Choroid plexus epithelial cell (primary cell): ENCODE measurements at regions not wholly inside any gene's neighbourhood (a gene's known extent, or its start where the extent isn't known, plus 50 kb on each side); places are given as distances from the start of the nearest gene placed in this dataset.
"Not testable (repeated sequence)": the region's sequence is repeated elsewhere in the genome, so short reads cannot be mapped to it uniquely, and the experiment has no call there.

Experiments
- DNase-seq: peaks from one replicate; pipeline ENCODE4 v3.0.0-alpha.2; 2010; ENCODE audit warnings: low read depth
- H3K4me3 ChIP-seq: 2 replicates; pipeline ENCODE4 v1.5.1; 2011; ENCODE audit warnings: low read depth, mild to moderate bottlenecking, control low read depth, low read length, moderate library complexity
- CTCF ChIP-seq: conservative IDR thresholded peaks from 2 replicates; pipeline ENCODE4 v1.5.1; 2011; ENCODE audit warnings: low read depth, mild to moderate bottlenecking, control low read depth, inconsistent platforms, low read length, moderate library complexity

- DNase-seq: peak; percentile 10
- H3K4me3 ChIP-seq: not testable (repeated sequence)
Measured at GRCh38 chr4:4089716-4090419, 136.9 kb downstream of the OTOP1 start.

GRCh38 chr4:4090720-4091119, 136.0 kb downstream of the OTOP1 start:
- not testable (repeated sequence) for H3K4me3 ChIP-seq, DNase-seq
- TF ChIP-seq CTCF: peak; percentile 15

GRCh38 chr4:4092159-4092558, 134.6 kb downstream of the OTOP1 start:
- DNase-seq, H3K4me3 ChIP-seq: not testable (repeated sequence)

- DNase-seq, H3K4me3 ChIP-seq: not testable (repeated sequence)
Measured at GRCh38 chr4:4099610-4100009, 127.1 kb downstream of the OTOP1 start.

DNA sequence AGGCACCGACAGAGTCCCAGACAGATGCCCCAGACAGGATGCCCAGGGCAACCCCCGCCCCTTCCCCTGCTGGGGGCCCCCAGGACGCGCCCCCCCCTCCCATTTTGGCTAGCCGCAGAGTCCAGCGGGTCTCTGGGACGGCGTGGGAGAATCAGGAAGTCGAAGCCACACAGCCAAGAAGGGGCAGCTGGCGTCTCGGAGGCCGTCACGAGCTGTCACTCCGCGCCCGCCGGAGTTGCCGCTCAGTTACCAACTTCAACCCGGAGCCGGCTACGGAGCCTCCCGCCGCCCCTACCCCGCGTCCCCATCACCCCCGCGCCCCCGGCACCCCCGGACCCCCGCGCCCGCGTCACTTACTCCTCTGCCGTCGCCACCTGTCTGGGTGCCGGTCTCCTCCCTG, 119.8 kb downstream of the OTOP1 start:
- not testable (repeated sequence) for DNase-seq, H3K4me3 ChIP-seq

DNA sequence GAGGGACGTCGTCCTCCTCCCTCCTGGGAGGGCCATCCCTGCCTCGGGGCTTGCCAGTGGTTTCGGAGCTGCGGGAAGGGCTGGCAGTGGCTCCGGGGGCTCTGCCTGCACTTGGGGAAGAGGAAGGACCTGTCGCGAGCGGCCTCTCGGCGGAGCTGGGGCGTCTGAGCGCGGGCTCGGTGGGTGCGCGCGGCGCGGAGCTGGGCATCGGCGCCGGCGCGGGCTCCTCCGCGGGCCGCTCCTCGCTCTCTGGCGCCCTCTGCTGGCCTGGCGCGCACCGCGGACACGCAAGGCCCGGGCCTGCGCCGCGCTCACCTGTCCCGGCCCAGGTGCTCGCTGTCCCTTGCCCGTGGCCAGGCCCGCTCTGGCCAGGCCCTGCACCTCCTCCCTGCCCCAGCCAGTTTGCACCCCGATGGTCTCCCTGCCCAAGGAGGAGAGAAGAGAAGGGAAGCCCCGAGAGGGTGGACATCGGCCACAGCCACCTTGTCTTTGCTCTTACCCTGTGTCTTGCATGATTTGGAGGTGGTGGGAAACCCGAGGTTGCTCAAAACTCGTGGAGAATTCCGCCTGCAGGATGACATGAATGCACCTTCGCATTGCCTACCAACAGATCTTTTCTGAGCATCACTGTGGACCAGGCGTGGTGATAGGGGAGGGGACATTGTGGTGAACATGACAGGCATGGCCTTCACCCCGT, 119.2 kb downstream of the OTOP1 start:
- H3K4me3 ChIP-seq: peak overlapping the region; percentile 28
- DNase-seq: peak; percentile 24
- TF ChIP-seq CTCF: peak; percentile 30

GRCh38 chr4:4115381-4115780, 111.3 kb downstream of the OTOP1 start:
- not testable (repeated sequence) for DNase-seq

DNA sequence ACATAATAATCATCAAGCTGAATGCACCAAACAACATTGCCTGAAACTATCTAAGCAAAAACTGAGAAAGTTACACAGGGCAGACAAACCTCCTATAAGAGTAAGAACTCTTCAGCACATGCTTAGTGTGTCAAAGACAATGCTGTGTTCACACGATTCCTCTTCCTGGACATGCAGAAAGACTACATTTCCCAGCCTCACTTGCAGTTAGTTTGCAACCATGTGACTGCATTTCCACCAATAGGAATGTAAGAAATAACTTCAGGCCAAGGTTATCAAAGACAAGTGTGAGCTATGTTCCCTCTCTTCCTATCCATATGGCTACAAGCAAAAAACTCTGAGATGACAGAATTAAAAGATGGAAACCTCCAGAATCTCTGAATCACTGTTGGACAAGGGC, 109.8 kb downstream of the OTOP1 start:
- not testable (repeated sequence) for H3K4me3 ChIP-seq
- peak; percentile 18 for DNase-seq

More at GRCh38 chr4:4115381-4115780, 111.3 kb downstream of the OTOP1 start:
- not testable (repeated sequence) for H3K4me3 ChIP-seq

GRCh38 chr4:4134368-4134767, 92.4 kb downstream of the OTOP1 start:
- not testable (repeated sequence) for DNase-seq, H3K4me3 ChIP-seq

DNA sequence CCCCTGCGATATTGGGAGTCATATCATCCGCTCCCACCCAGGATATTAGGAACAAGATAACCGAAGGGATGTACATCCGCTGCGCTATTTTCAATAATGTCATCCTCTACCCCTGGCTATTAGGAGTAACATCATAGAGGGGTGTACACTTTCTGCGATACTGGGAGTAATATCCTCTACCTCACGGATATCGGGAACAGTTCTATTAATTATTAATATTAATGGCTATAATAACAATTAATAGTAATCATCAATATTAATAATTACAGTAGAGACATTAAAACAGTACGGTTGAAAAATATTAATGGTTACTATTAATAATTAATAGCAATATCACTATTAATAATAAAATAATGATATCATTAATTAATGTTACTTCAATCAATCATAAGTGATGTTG, 90.1 kb downstream of the OTOP1 start:
- not testable (repeated sequence) for DNase-seq, H3K4me3 ChIP-seq
